A549 (cell line): ENCODE measurements at regions not wholly inside any gene's neighbourhood (a gene's known extent, or its start where the extent isn't known, plus 50 kb on each side); places are given as distances from the start of the nearest gene placed in this dataset.

ENCODE experiments used
- ATAC-seq, 2 experiments: fragments of 200-7000 bp in 1 of 2; fragments of >200 bp in 1 of 2; cut with Nextera tagmentation in 1 of 2; cut with Tn5 transposase in 1 of 2; 3 replicates each; pipeline versions ENCODE4 v1.8.0 to v1.9.1; 2018 to 2020; ENCODE audit warnings: mild to moderate bottlenecking in 1 of 2, moderate library complexity in 1 of 2
- CTCF ChIA-PET: fragments of 300-600 bp; sonication (Branson Sonifier 250); formaldehyde crosslinking; extraction: SDS; loops from one replicate; lab custom pipeline; 2021; ENCODE audit warnings: antibody characterized with exemption, inconsistent platforms; lab: Yijun Ruan, JAX
- POLR2A ChIA-PET: fragments of 350-600 bp; formaldehyde crosslinking; extraction: SDS; loops from one replicate; lab custom pipeline; 2021; ENCODE audit warnings: antibody characterized with exemption, inconsistent platforms; lab: Yijun Ruan, JAX
- DNase-seq, 2 experiments: peaks; one replicate each; pipeline versions ENCODE4 v3.0.0 to v3.0.0-alpha.2; 2011 to 2016; ENCODE audit warnings: low read depth in 1 of 2, low spot score in 1 of 2
- FAIRE-seq: peaks from 2 replicates; lab custom pipeline; 2011; peaks lifted over from hg19 to GRCh38; lab: Jason Lieb, UNC
- H3K27ac ChIP-seq, 2 experiments: fragments of >200 bp; sonication (Bioruptor Twin); formaldehyde crosslinking; 3 replicates each; pipeline ENCODE4 v1.5.1; 2016 to 2017
- H3K4me1 ChIP-seq: fragments of >200 bp; sonication (Bioruptor Twin); formaldehyde crosslinking; 3 replicates; pipeline ENCODE4 v1.6.1; 2016
- H3K4me2 ChIP-seq: fragments of >200 bp; sonication (Bioruptor Twin); formaldehyde crosslinking; 3 replicates; pipeline ENCODE4 v1.6.1; 2016
- H3K4me3 ChIP-seq: fragments of >200 bp; sonication (Bioruptor Twin); formaldehyde crosslinking; 3 replicates; pipeline ENCODE4 v1.5.1; 2016
- H3K9me3 ChIP-seq: fragments of >200 bp; sonication (Bioruptor Twin); formaldehyde crosslinking; 3 replicates; pipeline ENCODE4 v1.6.1; 2016
- CBX8 ChIP-seq: fragments of 200-600 bp; sonication (generic); IDR thresholded peaks from 2 replicates; pipeline ENCODE4 v1.6.1; 2016
- CHD4 ChIP-seq: fragments of 200-600 bp; sonication (generic); IDR thresholded peaks from 2 replicates; pipeline ENCODE4 v1.6.1; 2016; ENCODE audit warnings: antibody characterized with exemption, mild to moderate bottlenecking, borderline replicate concordance
- HEYL ChIP-seq: fragments of 250-450 bp; sonication (Bioruptor Pico); IDR thresholded peaks from 2 replicates; pipeline ENCODE4 v1.8.0; 2021; ENCODE audit warnings: mild to moderate bottlenecking, moderate library complexity
- HOXA7 ChIP-seq: fragments of 250-450 bp; sonication (Bioruptor Pico); IDR thresholded peaks from 2 replicates; pipeline ENCODE4 v1.5.0; 2020; ENCODE audit warnings: mild to moderate bottlenecking, moderate library complexity
- HOXB13 ChIP-seq: fragments of 250-450 bp; sonication (Bioruptor Pico); IDR thresholded peaks from 2 replicates; pipeline ENCODE4 v1.5.0; 2020; ENCODE audit warnings: low read depth, mild to moderate bottlenecking, moderate library complexity
- MAFK ChIP-seq: fragments of 450-650 bp; IDR thresholded peaks from 2 replicates; pipeline ENCODE4 v1.6.1; 2014; ENCODE audit not compliant: partially characterized antibody
- MAZ ChIP-seq: fragments of 150-350 bp; IDR thresholded peaks from 2 replicates; pipeline ENCODE4 v1.6.1; 2014; ENCODE audit warnings: antibody characterized with exemption, low read depth, low read length, borderline replicate concordance
- PHF8 ChIP-seq: fragments of 200-600 bp; sonication (generic); IDR thresholded peaks from 2 replicates; pipeline ENCODE4 v1.6.1; 2016; ENCODE audit warnings: low read depth, mild to moderate bottlenecking, antibody characterized with exemption, moderate library complexity, borderline replicate concordance
- POLR2A ChIP-seq: IDR thresholded peaks from 2 replicates; pipeline ENCODE4 v1.6.1; 2012; ENCODE audit warnings: mild to moderate bottlenecking, low read length
- POLR2AphosphoS2 ChIP-seq: conservative IDR thresholded peaks from 2 replicates; pipeline ENCODE4 v1.6.1; 2012; ENCODE audit warnings: low read length, improper control_type of control experiment, inconsistent platforms
- RAD21 ChIP-seq, 2 experiments: fragments of >200 bp in 1 of 2; sonication (Bioruptor Twin) in 1 of 2; formaldehyde crosslinking in 1 of 2; IDR thresholded peaks in 1 of 2; conservative IDR thresholded peaks in 1 of 2; 2 replicates in 1 of 2; 3 replicates in 1 of 2; pipeline ENCODE4 v1.6.1; 2012 to 2018; ENCODE audit warnings: inconsistent platforms in 1 of 2
- RCOR1 ChIP-seq: fragments of 150-350 bp; IDR thresholded peaks from 2 replicates; pipeline ENCODE4 v1.6.1; 2014; ENCODE audit warnings: antibody characterized with exemption, low read length, low read depth
- SMC3 ChIP-seq: fragments of >200 bp; sonication (Bioruptor Twin); formaldehyde crosslinking; IDR thresholded peaks from 3 replicates; pipeline ENCODE4 v1.6.1; 2018; ENCODE audit warnings: inconsistent platforms
- TP53 ChIP-seq: fragments of 250-450 bp; sonication (Bioruptor Pico); IDR thresholded peaks from 2 replicates; pipeline ENCODE4 v1.5.0; 2021; ENCODE audit warnings: mild to moderate bottlenecking, moderate library complexity
- ZC3H11A ChIP-seq: fragments of 450-650 bp; IDR thresholded peaks from 2 replicates; pipeline ENCODE4 v1.6.1; 2014; ENCODE audit warnings: antibody characterized with exemption, mild to moderate bottlenecking
- ZSCAN20 ChIP-seq: fragments of 250-450 bp; sonication (Bioruptor Pico); IDR thresholded peaks from 2 replicates; pipeline ENCODE4 v1.8.0; 2022; ENCODE audit warnings: mild to moderate bottlenecking, moderate library complexity
- WGBS: methylation state at CpG from one replicate; pipeline ENCODE4 v1.1.6; 2017; ENCODE audit errors: missing lambda C conversion rate; 5-methylcytosine and 5-hydroxymethylcytosine counted together
- TF ChIP-seq, protein P1 (sequence below): fragments of 250-450 bp; sonication (Bioruptor Pico); IDR thresholded peaks from 2 replicates; pipeline ENCODE4 v1.5.0; 2021; ENCODE audit warnings: mild to moderate bottlenecking, moderate library complexity, borderline replicate concordance
- TF ChIP-seq, protein P2 (sequence below): IDR thresholded peaks from 2 replicates; pipeline ENCODE4 v1.6.1; 2012; ENCODE audit warnings: low read depth, borderline replicate concordance
- TF ChIP-seq, protein P3 (sequence below): fragments of >200 bp; sonication (Bioruptor Twin); formaldehyde crosslinking; IDR thresholded peaks from 3 replicates; pipeline ENCODE4 v1.6.1; 2016
- TF ChIP-seq, protein P4 (sequence below): fragments of 450-650 bp; IDR thresholded peaks from 2 replicates; pipeline ENCODE4 v1.6.1; 2014; ENCODE audit warnings: antibody characterized with exemption
- TF ChIP-seq, protein P5 (sequence below): fragments of 150-350 bp; IDR thresholded peaks from 2 replicates; pipeline ENCODE4 v1.6.1; 2014; ENCODE audit warnings: low read depth, mild to moderate bottlenecking, low read length
- TF ChIP-seq, protein P6 (sequence below): fragments of >200 bp; sonication (Bioruptor Twin); formaldehyde crosslinking; IDR thresholded peaks from 2 replicates; pipeline ENCODE4 v1.6.1; 2016
- TF ChIP-seq, protein P7 (sequence below): fragments of >200 bp; sonication (Bioruptor Twin); formaldehyde crosslinking; IDR thresholded peaks from 3 replicates; pipeline ENCODE4 v1.5.1; 2016
- TF ChIP-seq, protein P8 (sequence below): fragments of 200-600 bp; sonication (generic); IDR thresholded peaks from 2 replicates; pipeline ENCODE4 v1.6.1; 2016; ENCODE audit warnings: antibody characterized with exemption, mild to moderate bottlenecking, moderate library complexity

DNA sequence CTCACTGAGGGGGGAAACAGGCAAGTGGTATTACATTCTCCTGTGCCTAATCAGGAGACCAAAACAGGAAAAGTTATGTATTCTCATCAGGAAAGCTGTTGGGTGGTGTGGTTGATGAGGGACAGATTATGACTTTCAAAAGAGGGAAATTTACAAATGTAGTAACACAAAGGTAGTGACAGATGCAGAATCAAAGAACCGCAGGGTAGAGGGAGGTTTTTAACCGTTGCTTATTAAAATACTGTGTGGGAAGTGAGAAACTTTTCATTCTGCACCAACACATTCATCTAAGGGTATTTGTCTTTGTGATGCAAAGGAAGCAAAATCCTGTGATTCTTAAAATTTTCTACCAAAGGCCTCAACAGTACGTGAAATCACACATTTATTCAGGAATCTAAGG, 288.2 kb upstream of the MAN1A1 start:
- Histone ChIP-seq H3K4me2 (no peak overlapping the region), H3K27ac (no peak overlapping the region), H3K9me3 (no peaks in the 10 kb centered on the region), H3K4me1 (no peaks in the 10 kb centered on the region), H3K4me3 (no peak overlapping the region)
- 2% methylated on average over 3 of the region's 3 CpGs for WGBS
- no peak for TF ChIP-seq HOXB13 (CRISPR knock-in tag)
- TF ChIP-seq, protein P1, sequence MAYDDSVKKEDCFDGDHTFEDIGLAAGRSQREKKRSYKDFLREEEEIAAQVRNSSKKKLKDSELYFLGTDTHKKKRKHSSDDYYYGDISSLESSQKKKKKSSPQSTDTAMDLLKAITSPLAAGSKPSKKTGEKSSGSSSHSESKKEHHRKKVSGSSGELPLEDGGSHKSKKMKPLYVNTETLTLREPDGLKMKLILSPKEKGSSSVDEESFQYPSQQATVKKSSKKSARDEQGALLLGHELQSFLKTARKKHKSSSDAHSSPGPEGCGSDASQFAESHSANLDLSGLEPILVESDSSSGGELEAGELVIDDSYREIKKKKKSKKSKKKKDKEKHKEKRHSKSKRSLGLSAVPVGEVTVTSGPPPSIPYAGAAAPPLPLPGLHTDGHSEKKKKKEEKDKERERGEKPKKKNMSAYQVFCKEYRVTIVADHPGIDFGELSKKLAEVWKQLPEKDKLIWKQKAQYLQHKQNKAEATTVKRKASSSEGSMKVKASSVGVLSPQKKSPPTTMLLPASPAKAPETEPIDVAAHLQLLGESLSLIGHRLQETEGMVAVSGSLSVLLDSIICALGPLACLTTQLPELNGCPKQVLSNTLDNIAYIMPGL, result no peak
- no peak for TF ChIP-seq TP53
- TF ChIP-seq, protein P2, sequence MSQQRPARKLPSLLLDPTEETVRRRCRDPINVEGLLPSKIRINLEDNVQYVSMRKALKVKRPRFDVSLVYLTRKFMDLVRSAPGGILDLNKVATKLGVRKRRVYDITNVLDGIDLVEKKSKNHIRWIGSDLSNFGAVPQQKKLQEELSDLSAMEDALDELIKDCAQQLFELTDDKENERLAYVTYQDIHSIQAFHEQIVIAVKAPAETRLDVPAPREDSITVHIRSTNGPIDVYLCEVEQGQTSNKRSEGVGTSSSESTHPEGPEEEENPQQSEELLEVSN, result no peak
- no peak for TF ChIP-seq CBX8
- TF ChIP-seq, protein P3, sequence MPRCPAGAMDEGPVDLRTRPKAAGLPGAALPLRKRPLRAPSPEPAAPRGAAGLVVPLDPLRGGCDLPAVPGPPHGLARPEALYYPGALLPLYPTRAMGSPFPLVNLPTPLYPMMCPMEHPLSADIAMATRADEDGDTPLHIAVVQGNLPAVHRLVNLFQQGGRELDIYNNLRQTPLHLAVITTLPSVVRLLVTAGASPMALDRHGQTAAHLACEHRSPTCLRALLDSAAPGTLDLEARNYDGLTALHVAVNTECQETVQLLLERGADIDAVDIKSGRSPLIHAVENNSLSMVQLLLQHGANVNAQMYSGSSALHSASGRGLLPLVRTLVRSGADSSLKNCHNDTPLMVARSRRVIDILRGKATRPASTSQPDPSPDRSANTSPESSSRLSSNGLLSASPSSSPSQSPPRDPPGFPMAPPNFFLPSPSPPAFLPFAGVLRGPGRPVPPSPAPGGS, result no peak
- TF ChIP-seq, protein P4, sequence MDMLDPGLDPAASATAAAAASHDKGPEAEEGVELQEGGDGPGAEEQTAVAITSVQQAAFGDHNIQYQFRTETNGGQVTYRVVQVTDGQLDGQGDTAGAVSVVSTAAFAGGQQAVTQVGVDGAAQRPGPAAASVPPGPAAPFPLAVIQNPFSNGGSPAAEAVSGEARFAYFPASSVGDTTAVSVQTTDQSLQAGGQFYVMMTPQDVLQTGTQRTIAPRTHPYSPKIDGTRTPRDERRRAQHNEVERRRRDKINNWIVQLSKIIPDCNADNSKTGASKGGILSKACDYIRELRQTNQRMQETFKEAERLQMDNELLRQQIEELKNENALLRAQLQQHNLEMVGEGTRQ, result no peak
- TF ChIP-seq MAZ, result no peak
- no peak for TF ChIP-seq POLR2A
- TF ChIP-seq HEYL, result no peak
- no peak for TF ChIP-seq RCOR1
- TF ChIP-seq HOXA7 (CRISPR knock-in tag), result no peak
- no peak for TF ChIP-seq RAD21 (conservative IDR thresholded peaks at IDR 0.05 in 1 of 2, IDR thresholded peaks at IDR 0.05 in 1 of 2)
- TF ChIP-seq CHD4, result no peak
- no peak for TF ChIP-seq ZSCAN20
- TF ChIP-seq, all 56 proteins: peak for 0
- ChIA-PET CTCF (no interaction called here), POLR2A (no interaction called here)
- DNase-seq (no peak), ATAC-seq (no peak), FAIRE-seq (no peak)

DNA sequence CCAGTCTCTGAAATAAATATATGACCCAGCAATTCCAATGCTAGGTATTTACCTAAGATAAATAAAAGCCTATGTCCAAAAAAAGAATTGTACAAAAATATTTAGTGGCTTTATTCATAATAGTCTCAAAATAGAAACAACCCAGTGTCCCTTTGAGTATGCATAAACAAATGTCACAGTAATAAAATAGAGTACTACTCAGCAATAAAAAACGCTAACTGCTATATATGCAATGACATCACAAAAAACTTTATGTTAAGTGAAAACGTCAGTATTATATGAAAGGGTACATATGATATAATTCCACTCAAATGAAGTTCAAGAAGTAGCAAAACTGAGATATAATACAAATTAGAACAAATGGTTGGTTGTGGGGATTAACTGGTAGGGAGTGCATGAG, 286.5 kb upstream of the MAN1A1 start:
- Histone ChIP-seq H3K27ac (no peak overlapping the region), H3K4me1 (no peaks in the 10 kb centered on the region), H3K4me2 (no peak overlapping the region), H3K4me3 (no peak overlapping the region), H3K9me3 (no peaks in the 10 kb centered on the region)
- ATAC-seq (no peak), FAIRE-seq (no peak), DNase-seq (no peak)
- ChIA-PET CTCF (no interaction called here), POLR2A (no interaction called here)
- whole genome bisulfite sequencing, result 2% methylated on average over 2 of the region's 2 CpGs
- TF ChIP-seq CBX8 (no peak), MAFK (peak; percentile 50)
- TF ChIP-seq, protein P5, sequence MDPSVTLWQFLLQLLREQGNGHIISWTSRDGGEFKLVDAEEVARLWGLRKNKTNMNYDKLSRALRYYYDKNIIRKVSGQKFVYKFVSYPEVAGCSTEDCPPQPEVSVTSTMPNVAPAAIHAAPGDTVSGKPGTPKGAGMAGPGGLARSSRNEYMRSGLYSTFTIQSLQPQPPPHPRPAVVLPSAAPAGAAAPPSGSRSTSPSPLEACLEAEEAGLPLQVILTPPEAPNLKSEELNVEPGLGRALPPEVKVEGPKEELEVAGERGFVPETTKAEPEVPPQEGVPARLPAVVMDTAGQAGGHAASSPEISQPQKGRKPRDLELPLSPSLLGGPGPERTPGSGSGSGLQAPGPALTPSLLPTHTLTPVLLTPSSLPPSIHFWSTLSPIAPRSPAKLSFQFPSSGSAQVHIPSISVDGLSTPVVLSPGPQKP, result no peak
- TF ChIP-seq, protein P6, sequence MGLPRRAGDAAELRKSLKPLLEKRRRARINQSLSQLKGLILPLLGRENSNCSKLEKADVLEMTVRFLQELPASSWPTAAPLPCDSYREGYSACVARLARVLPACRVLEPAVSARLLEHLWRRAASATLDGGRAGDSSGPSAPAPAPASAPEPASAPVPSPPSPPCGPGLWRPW, result no peak

DNA sequence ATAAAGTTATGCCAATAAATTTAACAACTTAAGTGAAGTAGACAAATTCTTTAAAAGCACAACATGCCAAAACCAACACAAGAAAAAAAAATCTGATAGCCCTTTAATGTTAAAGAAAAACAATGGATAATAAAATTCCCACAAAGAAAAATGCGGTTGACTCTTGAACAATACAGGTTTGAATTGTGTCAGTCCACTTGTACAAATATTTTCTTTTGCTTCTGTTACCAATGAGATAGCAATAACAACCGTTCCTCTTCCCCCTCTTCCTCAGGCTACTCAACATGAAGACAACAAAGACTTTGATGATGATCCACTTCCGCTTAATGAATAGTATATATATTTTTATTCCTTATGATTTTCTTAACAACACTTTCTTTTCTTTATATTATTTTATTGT, 283.9 kb upstream of the MAN1A1 start:
- Histone ChIP-seq H3K9me3 (no peaks in the 10 kb centered on the region), H3K4me2 (no peak overlapping the region), H3K4me1 (no peaks in the 10 kb centered on the region), H3K27ac (no peak overlapping the region), H3K4me3 (no peak overlapping the region)
- DNase-seq (no peak), ATAC-seq (no peak), FAIRE-seq (no peak)
- ChIA-PET POLR2A (no interaction called here), CTCF (no interaction called here)
- WGBS, result 40% methylated on average over 3 of the region's 3 CpGs
- TF ChIP-seq, protein P7, sequence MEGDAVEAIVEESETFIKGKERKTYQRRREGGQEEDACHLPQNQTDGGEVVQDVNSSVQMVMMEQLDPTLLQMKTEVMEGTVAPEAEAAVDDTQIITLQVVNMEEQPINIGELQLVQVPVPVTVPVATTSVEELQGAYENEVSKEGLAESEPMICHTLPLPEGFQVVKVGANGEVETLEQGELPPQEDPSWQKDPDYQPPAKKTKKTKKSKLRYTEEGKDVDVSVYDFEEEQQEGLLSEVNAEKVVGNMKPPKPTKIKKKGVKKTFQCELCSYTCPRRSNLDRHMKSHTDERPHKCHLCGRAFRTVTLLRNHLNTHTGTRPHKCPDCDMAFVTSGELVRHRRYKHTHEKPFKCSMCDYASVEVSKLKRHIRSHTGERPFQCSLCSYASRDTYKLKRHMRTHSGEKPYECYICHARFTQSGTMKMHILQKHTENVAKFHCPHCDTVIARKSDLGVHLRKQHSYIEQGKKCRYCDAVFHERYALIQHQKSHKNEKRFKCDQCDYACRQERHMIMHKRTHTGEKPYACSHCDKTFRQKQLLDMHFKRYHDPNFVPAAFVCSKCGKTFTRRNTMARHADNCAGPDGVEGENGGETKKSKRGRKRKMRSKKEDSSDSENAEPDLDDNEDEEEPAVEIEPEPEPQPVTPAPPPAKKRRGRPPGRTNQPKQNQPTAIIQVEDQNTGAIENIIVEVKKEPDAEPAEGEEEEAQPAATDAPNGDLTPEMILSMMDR, result no peak
- TF ChIP-seq POLR2AphosphoS2 (no peak), ZSCAN20 (no peak), ZC3H11A (no peak), SMC3 (no peak), CBX8 (no peak), PHF8 (no peak)
- TF ChIP-seq, protein P8, sequence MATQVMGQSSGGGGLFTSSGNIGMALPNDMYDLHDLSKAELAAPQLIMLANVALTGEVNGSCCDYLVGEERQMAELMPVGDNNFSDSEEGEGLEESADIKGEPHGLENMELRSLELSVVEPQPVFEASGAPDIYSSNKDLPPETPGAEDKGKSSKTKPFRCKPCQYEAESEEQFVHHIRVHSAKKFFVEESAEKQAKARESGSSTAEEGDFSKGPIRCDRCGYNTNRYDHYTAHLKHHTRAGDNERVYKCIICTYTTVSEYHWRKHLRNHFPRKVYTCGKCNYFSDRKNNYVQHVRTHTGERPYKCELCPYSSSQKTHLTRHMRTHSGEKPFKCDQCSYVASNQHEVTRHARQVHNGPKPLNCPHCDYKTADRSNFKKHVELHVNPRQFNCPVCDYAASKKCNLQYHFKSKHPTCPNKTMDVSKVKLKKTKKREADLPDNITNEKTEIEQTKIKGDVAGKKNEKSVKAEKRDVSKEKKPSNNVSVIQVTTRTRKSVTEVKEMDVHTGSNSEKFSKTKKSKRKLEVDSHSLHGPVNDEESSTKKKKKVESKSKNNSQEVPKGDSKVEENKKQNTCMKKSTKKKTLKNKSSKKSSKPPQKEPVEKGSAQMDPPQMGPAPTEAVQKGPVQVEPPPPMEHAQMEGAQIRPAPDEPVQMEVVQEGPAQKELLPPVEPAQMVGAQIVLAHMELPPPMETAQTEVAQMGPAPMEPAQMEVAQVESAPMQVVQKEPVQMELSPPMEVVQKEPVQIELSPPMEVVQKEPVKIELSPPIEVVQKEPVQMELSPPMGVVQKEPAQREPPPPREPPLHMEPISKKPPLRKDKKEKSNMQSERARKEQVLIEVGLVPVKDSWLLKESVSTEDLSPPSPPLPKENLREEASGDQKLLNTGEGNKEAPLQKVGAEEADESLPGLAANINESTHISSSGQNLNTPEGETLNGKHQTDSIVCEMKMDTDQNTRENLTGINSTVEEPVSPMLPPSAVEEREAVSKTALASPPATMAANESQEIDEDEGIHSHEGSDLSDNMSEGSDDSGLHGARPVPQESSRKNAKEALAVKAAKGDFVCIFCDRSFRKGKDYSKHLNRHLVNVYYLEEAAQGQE, result no peak
